Epidermal melanocyte (primary cell): ENCODE measurements at regions not wholly inside any gene's neighbourhood (a gene's known extent, or its start where the extent isn't known, plus 50 kb on each side); places are given as distances from the start of the nearest gene placed in this dataset.
A peak's percentile ranks its signal among the peaks of the same experiment; 100 is the strongest.
"Not testable (repeated sequence)": the region's sequence is repeated elsewhere in the genome, so short reads cannot be mapped to it uniquely, and the experiment has no call there.

Experiments
- DNase-seq: peaks from one replicate; pipeline ENCODE4 v3.0.0; 2011; ENCODE audit warnings: low spot score; ENCODE audit not compliant: insufficient read length

GRCh38 chr11:25613865-25614264 is 718.1 kb upstream of the ANO3 start:
- no peak for DNase-seq

DNA sequence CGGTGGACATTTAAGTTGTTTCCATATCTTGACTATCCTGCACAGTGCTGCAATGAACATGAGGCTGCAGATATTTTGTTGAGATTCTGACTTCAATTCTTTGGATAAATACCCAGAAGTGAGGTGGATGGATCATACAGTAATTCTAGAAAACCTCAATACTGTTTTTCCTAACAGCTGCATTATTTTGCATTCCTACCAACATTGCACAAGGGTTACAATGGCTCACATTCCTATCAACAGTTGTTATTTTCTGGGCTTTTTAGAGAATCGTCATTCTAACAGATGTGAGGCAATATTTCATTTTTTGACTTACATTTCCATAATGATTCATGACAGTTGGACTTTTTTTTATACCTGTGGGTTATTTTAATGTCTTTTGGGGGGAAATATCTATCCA is 716.9 kb upstream of the ANO3 start:
- no peak for DNase-seq

- no peak for DNase-seq
These were observed 716.1 kb upstream of the ANO3 start for GRCh38 chr11:25615841-25616240.

DNA sequence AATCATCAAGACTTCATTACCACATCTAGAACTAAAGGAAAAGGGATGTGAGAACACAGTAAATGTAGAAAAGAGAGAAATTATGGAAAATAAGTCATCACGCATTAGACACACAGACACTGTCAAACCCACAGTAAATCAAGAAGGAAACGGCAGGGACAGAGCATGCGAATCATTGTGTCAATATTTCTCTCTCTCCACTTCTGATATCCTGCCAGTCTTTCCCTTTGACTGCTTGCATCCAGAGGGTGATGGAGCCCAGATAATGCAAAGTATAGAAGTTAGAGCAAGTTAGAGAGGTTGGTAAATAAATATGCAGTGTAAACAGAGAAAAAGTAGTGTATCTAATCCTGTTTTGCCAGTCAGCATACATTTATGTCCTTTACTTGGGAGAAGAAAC is 706.8 kb upstream of the ANO3 start:
- no peak for DNase-seq

GRCh38 chr11:25628030-25628429 is 703.9 kb upstream of the ANO3 start:
- no peak for DNase-seq

- DNase-seq: no peak
These were observed 698.7 kb upstream of the ANO3 start for GRCh38 chr11:25633230-25633629.

DNA sequence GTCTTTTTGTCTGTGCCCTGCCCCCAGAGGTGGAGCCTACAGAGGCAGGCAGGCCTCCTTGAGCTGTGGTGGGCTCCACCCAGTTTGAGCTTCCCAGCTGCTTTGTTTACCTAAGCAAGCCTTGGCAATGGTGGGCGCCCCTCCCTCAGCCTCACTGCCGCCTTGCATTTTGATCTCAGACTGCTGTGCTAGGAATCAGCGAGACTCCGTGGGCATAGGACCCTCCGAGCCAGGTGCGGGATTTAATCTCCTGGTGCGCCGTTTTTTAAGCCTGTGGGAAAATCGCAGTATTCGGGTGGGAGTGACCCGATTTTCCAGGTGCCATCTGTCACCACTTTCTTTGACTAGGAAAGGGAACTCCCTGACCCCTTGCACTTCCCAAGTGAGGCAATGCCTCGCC is 682.7 kb upstream of the ANO3 start:
- DNase-seq: not testable (repeated sequence)

DNA sequence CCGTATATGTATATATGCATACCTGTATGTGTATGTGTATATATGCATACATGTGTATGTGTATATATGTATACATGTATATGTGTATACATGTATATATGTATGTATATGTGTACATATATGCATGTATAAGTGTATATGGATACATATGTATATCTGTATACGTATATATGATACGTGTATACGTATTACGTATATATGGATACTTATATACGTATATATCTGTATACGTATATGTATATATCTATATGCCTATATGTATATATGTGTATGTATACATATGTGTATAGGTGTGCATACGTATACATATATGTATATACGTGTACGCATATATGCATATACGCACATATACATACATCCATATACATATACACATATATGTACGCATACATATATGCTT is 681.6 kb upstream of the ANO3 start:
- DNase-seq: no peak

- no peak for DNase-seq
These were observed 676.3 kb upstream of the ANO3 start for GRCh38 chr11:25655636-25656035.

DNA sequence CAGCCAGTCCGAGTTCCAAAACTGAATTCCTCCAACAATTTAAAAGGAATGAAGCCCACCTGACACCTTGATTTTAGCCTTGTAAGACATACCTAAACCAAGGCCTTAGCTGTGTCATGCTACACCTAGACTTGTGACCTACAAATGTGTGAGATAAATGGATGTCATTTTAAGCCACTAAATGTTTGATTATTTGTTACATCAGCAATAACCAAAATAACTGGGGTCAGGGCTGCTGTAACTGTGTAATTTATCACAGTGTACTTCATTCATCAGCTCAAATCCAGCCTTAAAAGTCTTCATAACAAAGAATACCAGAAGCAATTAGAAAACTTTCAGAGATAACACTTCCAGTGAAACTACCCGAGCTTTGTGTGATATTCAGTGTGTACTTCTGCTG is 673.0 kb upstream of the ANO3 start:
- DNase-seq: no peak

GRCh38 chr11:25659706-25660105 is 672.2 kb upstream of the ANO3 start:
- no peak for DNase-seq

DNA sequence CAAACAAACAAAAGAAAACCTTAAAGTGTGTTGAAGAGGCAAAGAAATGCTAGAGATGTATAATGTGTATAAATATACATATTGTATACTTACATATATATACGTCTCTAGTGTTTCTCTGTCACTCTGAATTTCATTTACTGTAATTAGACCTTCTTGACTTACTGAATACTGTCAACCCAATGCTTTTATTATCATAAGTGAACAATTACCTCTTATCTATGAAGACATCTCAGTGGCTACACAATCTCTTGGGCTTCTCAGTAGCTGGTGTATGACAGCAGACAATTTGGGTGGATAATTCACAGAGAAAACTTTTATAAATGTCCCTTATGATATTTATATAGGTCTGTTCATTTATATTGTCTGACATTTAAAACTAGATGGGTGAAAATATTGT is 664.1 kb upstream of the ANO3 start:
- DNase-seq: no peak

- no peak for DNase-seq
These were observed 640.0 kb upstream of the ANO3 start for GRCh38 chr11:25691959-25692358.

DNA sequence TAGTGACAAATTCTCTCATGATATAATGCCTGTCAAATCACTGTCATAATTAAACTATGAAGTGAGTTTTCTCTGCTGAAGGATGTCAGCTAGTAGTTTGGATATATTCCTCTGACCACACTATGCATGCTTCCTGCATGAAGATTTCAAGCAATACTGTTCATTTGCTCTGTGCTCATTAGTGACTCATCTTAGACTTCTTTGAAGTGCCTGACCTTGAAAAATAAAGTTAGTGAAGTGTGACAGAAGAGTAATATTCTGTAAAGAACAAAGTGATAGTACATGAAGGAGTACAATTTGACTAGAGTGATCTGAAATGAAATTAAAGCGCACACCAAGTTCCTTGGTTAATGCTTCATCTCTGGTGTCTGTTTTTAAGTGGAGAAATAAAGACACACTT is 629.5 kb upstream of the ANO3 start:
- no peak for DNase-seq

GRCh38 chr11:25710975-25711374 is 621.0 kb upstream of the ANO3 start:
- no peak for DNase-seq

- DNase-seq: no peak
These were observed 604.0 kb upstream of the ANO3 start for GRCh38 chr11:25727944-25728343.

- DNase-seq: no peak
These were observed 601.7 kb upstream of the ANO3 start for GRCh38 chr11:25730230-25730629.

GRCh38 chr11:25733777-25734176 is 598.2 kb upstream of the ANO3 start:
- DNase-seq: peak; percentile 17

GRCh38 chr11:25734591-25735211 is 597.2 kb upstream of the ANO3 start:
- peak; percentile 17 for DNase-seq

DNA sequence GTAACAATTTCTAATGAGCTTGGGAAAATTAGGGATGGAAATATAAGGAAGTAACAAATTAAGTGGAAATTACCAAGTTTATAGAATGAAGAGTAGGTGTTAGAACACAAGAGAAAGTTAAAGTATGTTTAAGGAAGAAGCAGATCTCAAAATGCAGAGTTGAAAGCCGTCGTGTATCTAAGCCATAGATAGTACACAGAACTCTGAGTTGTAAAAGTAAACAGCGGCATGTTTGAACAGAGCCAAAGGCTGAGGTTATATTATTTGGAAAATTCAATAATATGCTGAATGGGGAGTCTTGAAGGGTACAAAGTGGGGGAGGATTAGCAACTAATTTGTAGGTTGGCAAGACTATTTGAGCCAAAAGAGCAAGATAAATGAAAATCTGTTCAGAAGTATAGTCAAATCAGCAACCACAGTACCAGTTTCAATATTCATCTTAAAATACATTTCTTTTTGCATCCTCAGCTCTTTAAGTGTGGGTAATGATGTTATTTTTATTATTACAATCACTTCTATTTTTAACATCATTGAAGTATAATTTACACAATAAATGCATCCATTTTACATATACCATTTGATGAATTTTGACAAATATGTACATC is 594.8 kb upstream of the ANO3 start:
- no peak for DNase-seq

GRCh38 chr11:25741886-25742285 is 590.0 kb upstream of the ANO3 start:
- DNase-seq: no peak

DNA sequence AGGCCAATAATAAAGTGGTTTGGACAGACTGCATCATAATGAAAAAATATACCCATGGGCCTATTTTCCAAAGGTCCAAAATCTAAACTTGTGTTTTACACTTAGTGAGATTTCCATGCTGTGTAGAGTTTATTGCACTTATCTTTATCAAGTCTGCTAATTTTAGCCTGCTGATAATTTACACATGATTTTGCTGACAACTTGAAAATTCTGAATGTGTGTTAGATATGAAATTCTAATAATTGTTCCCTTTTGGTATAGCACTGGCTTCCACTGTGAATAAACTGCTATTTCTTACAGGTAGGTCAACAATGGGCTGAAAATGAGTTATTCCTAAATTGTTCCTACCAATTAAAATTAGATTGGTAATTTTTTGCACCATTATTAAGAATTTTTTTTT is 589.1 kb upstream of the ANO3 start:
- no peak for DNase-seq

DNA sequence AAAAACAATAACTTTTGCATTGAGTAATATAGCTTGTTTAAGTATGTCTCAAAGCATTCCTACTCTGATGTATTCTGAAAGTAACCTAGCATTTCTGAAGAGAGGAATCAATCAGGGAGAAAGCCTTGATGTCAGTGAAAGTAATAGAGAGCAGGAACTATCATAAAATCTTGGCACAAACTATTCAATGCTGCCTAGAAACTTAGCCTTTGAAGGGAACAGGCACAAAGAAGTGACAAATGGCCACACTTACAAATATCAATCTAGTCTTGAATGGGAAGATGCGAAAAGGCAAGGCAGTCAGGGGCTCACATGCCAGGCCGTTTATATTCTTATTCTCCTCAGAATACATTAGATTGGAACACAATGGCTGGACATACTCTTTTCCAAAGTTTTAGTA is 576.5 kb upstream of the ANO3 start:
- DNase-seq: no peak
